ENCODE measurements at regions not wholly inside any gene's neighbourhood (a gene's known extent, or its start where the extent isn't known, plus 50 kb on each side); places are given as distances from the start of the nearest gene placed in this dataset.

GRCh38 chr1:69426401-69426800, 141.3 kb upstream of the LRRC7 start:
- TF ChIP-seq CTCF (IDR thresholded peaks at IDR 0.05): no peak
- Histone ChIP-seq H3K27ac (no peak overlapping the region), H3K9me3 (no peaks in the 10 kb centered on the region), H3K27me3 (ENCODE audit: insufficient read depth in 3 of 3, low read length in 2 of 3) (no peaks in the 10 kb centered on the region), H3K4me3 (no peak overlapping the region), H3K36me3 (ENCODE audit: insufficient read depth in 1 of 2, low read depth in 1 of 2) (no peaks in the 10 kb centered on the region), H3K4me1 (no peaks in the 10 kb centered on the region)
- intact Hi-C loops (cut with DNase I): no loop called here
- ATAC-seq (no peak), DNase-seq (no peak)
- 70 to 71% (median 71%) methylated on average over 2 of the region's 2 CpGs for WGBS, 3 donors

GRCh38 chr1:69433073-69433472, 134.6 kb upstream of the LRRC7 start:
- no peak for TF ChIP-seq CTCF (IDR thresholded peaks at IDR 0.05)
- H3K27me3 ChIP-seq (ENCODE audit: insufficient read depth in 3 of 3, low read length in 2 of 3): no peaks in the 10 kb centered on the region
- no peak overlapping the region for H3K4me3 ChIP-seq
- intact Hi-C loops (cut with DNase I): no loop called here
- H3K4me1 ChIP-seq: no peaks in the 10 kb centered on the region
- no peak overlapping the region for H3K27ac ChIP-seq
- DNase-seq: no peak
- ATAC-seq: no peak
- H3K9me3 ChIP-seq: no peaks in the 10 kb centered on the region
- H3K36me3 ChIP-seq (ENCODE audit: insufficient read depth in 1 of 2, low read depth in 1 of 2): no peaks in the 10 kb centered on the region

GRCh38 chr1:69436151-69436550, 131.6 kb upstream of the LRRC7 start:
- no peak for TF ChIP-seq CTCF (IDR thresholded peaks at IDR 0.05)
- Histone ChIP-seq H3K27me3 (ENCODE audit: insufficient read depth in 3 of 3, low read length in 2 of 3) (no peaks in the 10 kb centered on the region), H3K4me3 (no peak overlapping the region), H3K27ac (no peak overlapping the region), H3K9me3 (no peaks in the 10 kb centered on the region), H3K4me1 (no peaks in the 10 kb centered on the region), H3K36me3 (ENCODE audit: insufficient read depth in 1 of 2, low read depth in 1 of 2) (no peaks in the 10 kb centered on the region)
- DNase-seq (no peak), ATAC-seq (no peak)
- intact Hi-C loops (cut with DNase I): no loop called here

- H3K4me1 ChIP-seq: no peaks in the 10 kb centered on the region
- H3K4me3 ChIP-seq: no peak overlapping the region
- DNase-seq: no peak
- H3K27me3 ChIP-seq (ENCODE audit: insufficient read depth in 3 of 3, low read length in 2 of 3): no peaks in the 10 kb centered on the region
- no peaks in the 10 kb centered on the region for H3K9me3 ChIP-seq
- intact Hi-C loops (cut with DNase I): no loop called here
- ATAC-seq: no peak
- H3K36me3 ChIP-seq (ENCODE audit: insufficient read depth in 1 of 2, low read depth in 1 of 2): no peaks in the 10 kb centered on the region
- TF ChIP-seq CTCF (IDR thresholded peaks at IDR 0.05): no peak
- WGBS, 3 donors: 34 to 51% (median 42%) methylated on average over 5 of the region's 5 CpGs
- no peak overlapping the region for H3K27ac ChIP-seq
These were observed 129.5 kb upstream of the LRRC7 start for GRCh38 chr1:69438056-69438795.

GRCh38 chr1:69441496-69441895, 126.2 kb upstream of the LRRC7 start:
- ATAC-seq (no peak), DNase-seq (no peak)
- Histone ChIP-seq H3K27ac (no peak overlapping the region), H3K4me3 (no peak overlapping the region), H3K4me1 (no peaks in the 10 kb centered on the region), H3K27me3 (ENCODE audit: insufficient read depth in 3 of 3, low read length in 2 of 3) (no peaks in the 10 kb centered on the region), H3K9me3 (no peaks in the 10 kb centered on the region), H3K36me3 (ENCODE audit: insufficient read depth in 1 of 2, low read depth in 1 of 2) (no peaks in the 10 kb centered on the region)
- TF ChIP-seq CTCF (IDR thresholded peaks at IDR 0.05): no peak
- intact Hi-C loops (cut with DNase I): no loop called here

Measured in psoas muscle (tissue), 7 donors.